ENCODE measurements at regions not wholly inside any gene's neighbourhood (a gene's known extent, or its start where the extent isn't known, plus 50 kb on each side); places are given as distances from the start of the nearest gene placed in this dataset.

DNA sequence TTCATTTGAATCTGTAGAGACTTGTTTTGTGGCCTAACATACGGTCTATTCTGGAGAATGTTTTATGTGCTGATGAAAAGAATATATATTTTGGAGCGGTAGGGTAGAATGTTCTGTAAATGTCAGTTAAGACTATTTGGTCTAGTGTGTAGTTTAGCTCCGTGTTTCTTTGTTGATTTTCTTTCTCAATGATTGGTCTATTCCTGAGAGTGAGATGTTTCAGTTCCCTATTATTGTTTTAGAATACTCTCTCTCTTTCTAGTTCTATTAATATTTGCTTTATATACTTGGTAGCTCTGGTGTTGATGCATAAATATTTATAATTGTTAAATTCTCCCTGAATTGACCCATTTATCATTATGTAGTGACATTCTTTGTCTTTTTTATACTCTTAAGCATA is 236.5 kb downstream of the GLUD2 start:
- DNase-seq: no peak
- no peaks in the 10 kb centered on the region for H3K9me3 ChIP-seq (replicated peaks in 1 of 2; ENCODE audit: control insufficient read depth in 1 of 2, insufficient read depth in 1 of 2, low read length in 2 of 2)
- no peak overlapping the region for H3K9ac ChIP-seq (ENCODE audit: insufficient read depth, low read length, poor library complexity, severe bottlenecking)
- TF ChIP-seq, protein P1, sequence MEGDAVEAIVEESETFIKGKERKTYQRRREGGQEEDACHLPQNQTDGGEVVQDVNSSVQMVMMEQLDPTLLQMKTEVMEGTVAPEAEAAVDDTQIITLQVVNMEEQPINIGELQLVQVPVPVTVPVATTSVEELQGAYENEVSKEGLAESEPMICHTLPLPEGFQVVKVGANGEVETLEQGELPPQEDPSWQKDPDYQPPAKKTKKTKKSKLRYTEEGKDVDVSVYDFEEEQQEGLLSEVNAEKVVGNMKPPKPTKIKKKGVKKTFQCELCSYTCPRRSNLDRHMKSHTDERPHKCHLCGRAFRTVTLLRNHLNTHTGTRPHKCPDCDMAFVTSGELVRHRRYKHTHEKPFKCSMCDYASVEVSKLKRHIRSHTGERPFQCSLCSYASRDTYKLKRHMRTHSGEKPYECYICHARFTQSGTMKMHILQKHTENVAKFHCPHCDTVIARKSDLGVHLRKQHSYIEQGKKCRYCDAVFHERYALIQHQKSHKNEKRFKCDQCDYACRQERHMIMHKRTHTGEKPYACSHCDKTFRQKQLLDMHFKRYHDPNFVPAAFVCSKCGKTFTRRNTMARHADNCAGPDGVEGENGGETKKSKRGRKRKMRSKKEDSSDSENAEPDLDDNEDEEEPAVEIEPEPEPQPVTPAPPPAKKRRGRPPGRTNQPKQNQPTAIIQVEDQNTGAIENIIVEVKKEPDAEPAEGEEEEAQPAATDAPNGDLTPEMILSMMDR (IDR thresholded peaks at IDR 0.05): no peak
- Mint-ChIP-seq H3K4me3 (no peak overlapping the region), H3K9me3 (peaks cover 0 to 2% (median 0%) of the 10 kb centered on the region in 7 donors), H3K36me3 (no peaks in the 10 kb centered on the region), H3K27ac (no peak overlapping the region), H3K4me1 (no peaks in the 10 kb centered on the region), H3K27me3 (ENCODE audit: low read depth in 3 of 3) (peaks cover 0 to 1% (median 0%) of the 10 kb centered on the region in 3 donors)
- H3K4me3 ChIP-seq (replicated peaks in 1 of 3; ENCODE audit: low read depth in 2 of 3, low read length in 3 of 3): no peak overlapping the region
- intact Hi-C loops (cut with micrococcal nuclease): no loop called here
- H3K79me2 ChIP-seq (ENCODE audit: insufficient read depth, low read length): no peaks in the 10 kb centered on the region
- H4K20me1 ChIP-seq (ENCODE audit: insufficient read depth, low read length): no peaks in the 10 kb centered on the region
- no peaks in the 10 kb centered on the region for H3K4me1 ChIP-seq (ENCODE audit: control insufficient read depth in 1 of 2, insufficient read depth in 2 of 2, low read length in 2 of 2)
- no peak overlapping the region for H3K27ac ChIP-seq (ENCODE audit: low read depth in 1 of 2, low read length in 2 of 2)
- no peak overlapping the region for H2AFZ ChIP-seq (ENCODE audit: insufficient read depth, low read depth, low read length, poor library complexity, severe bottlenecking)
- no peaks in the 10 kb centered on the region for H3K36me3 ChIP-seq (replicated peaks in 1 of 2; ENCODE audit: control insufficient read depth in 1 of 2, insufficient read depth in 2 of 2, low read length in 2 of 2)
- 100% methylated on average over 1 of the region's 3 CpGs for WGBS (ENCODE audit: insufficient coverage)
- no peaks in the 10 kb centered on the region for H3K27me3 ChIP-seq (ENCODE audit: control insufficient read depth in 2 of 2, insufficient read depth in 2 of 2, low read length in 2 of 2)
- no peak overlapping the region for H3K4me2 ChIP-seq (replicated peaks; ENCODE audit: extremely low read depth, low read length, poor library complexity, severe bottlenecking)

DNA sequence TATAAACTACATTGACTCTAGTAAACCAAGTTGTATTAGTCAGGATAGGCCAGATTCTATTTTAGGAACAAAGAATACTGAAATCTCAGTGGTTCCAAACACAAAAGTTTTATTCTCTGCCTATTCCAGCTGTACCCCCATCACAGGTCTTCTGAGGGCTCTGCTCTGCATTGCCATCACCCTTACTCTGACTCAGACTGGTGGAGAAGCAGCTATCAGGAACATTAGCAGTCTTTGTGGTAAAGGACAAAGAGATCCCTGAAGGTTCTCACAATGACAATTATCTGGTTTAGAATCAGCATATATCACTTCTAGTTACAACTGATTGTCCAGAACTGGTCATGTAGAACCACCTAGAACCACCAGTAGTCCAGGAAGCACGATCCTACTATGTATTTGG is 251.1 kb downstream of the GLUD2 start:
- no peaks in the 10 kb centered on the region for H3K4me1 ChIP-seq (ENCODE audit: control insufficient read depth in 1 of 2, insufficient read depth in 2 of 2, low read length in 2 of 2)
- no peak overlapping the region for H3K27ac ChIP-seq (ENCODE audit: low read depth in 1 of 2, low read length in 2 of 2)
- no peaks in the 10 kb centered on the region for H3K79me2 ChIP-seq (ENCODE audit: insufficient read depth, low read length)
- TF ChIP-seq, protein P1 (IDR thresholded peaks at IDR 0.05): no peak
- no peak overlapping the region for H3K9ac ChIP-seq (ENCODE audit: insufficient read depth, low read length, poor library complexity, severe bottlenecking)
- no peak overlapping the region for H2AFZ ChIP-seq (ENCODE audit: insufficient read depth, low read depth, low read length, poor library complexity, severe bottlenecking)
- Mint-ChIP-seq H3K4me1 (no peaks in the 10 kb centered on the region), H3K27ac (no peak overlapping the region), H3K9me3 (peaks cover 0 to 4% (median 0%) of the 10 kb centered on the region in 7 donors), H3K27me3 (ENCODE audit: low read depth in 3 of 3) (no peaks in the 10 kb centered on the region), H3K4me3 (no peak overlapping the region), H3K36me3 (no peaks in the 10 kb centered on the region)
- DNase-seq: no peak
- no CpG with 5 or more reads among the region's 1 CpG for WGBS (ENCODE audit: insufficient coverage)
- no peaks in the 10 kb centered on the region for H3K27me3 ChIP-seq (ENCODE audit: control insufficient read depth in 2 of 2, insufficient read depth in 2 of 2, low read length in 2 of 2)
- intact Hi-C loops (cut with micrococcal nuclease): no loop called here
- H3K36me3 ChIP-seq (replicated peaks in 1 of 2; ENCODE audit: control insufficient read depth in 1 of 2, insufficient read depth in 2 of 2, low read length in 2 of 2): no peaks in the 10 kb centered on the region
- no peaks in the 10 kb centered on the region for H4K20me1 ChIP-seq (ENCODE audit: insufficient read depth, low read length)
- H3K4me2 ChIP-seq (replicated peaks; ENCODE audit: extremely low read depth, low read length, poor library complexity, severe bottlenecking): no peak overlapping the region
- H3K9me3 ChIP-seq (replicated peaks in 1 of 2; ENCODE audit: control insufficient read depth in 1 of 2, insufficient read depth in 1 of 2, low read length in 2 of 2): no peaks in the 10 kb centered on the region
- no peak overlapping the region for H3K4me3 ChIP-seq (replicated peaks in 1 of 3; ENCODE audit: low read depth in 2 of 3, low read length in 3 of 3)

Measured in CD14-positive monocyte (primary cell).